ENCODE measurements at regions not wholly inside any gene's neighbourhood (a gene's known extent, or its start where the extent isn't known, plus 50 kb on each side); places are given as distances from the start of the nearest gene placed in this dataset.

GRCh38 chr6:110033101-110033500 is 55.0 kb downstream of the GPR6 start:
- Histone ChIP-seq H3K9me3 (replicated peaks; ENCODE audit: low read length) (no peaks in the 10 kb centered on the region), H3K4me2 (ENCODE audit: low read length) (no peak overlapping the region), H3K27me3 (ENCODE audit: control insufficient read depth, insufficient read depth, low read length) (peaks cover 6% of the 10 kb centered on the region), H3K4me1 (ENCODE audit: control insufficient read depth, insufficient read depth, low read length) (no peaks in the 10 kb centered on the region), H3K36me3 (ENCODE audit: insufficient read depth, low read length) (no peaks in the 10 kb centered on the region), H3K4me3 (ENCODE audit: low read length) (no peak overlapping the region), H3K9ac (ENCODE audit: low read depth, low read length) (no peak overlapping the region)

GRCh38 chr6:110033749-110034666 is 55.9 kb downstream of the GPR6 start:
- no peaks in the 10 kb centered on the region for H3K9me3 ChIP-seq (replicated peaks; ENCODE audit: low read length)

GRCh38 chr6:110034667-110035036 is 56.5 kb downstream of the GPR6 start:
- H3K4me2 ChIP-seq (ENCODE audit: low read length): no peak overlapping the region
- no peak overlapping the region for H3K9ac ChIP-seq (ENCODE audit: low read depth, low read length)
- H3K9me3 ChIP-seq (replicated peaks; ENCODE audit: low read length): no peaks in the 10 kb centered on the region
- H3K4me3 ChIP-seq (ENCODE audit: low read length): no peak overlapping the region
- no peaks in the 10 kb centered on the region for H3K36me3 ChIP-seq (ENCODE audit: insufficient read depth, low read length)
- H3K27me3 ChIP-seq (ENCODE audit: control insufficient read depth, insufficient read depth, low read length): peaks cover 6% of the 10 kb centered on the region
- no peaks in the 10 kb centered on the region for H3K4me1 ChIP-seq (ENCODE audit: control insufficient read depth, insufficient read depth, low read length)

More at GRCh38 chr6:110033749-110034666, 55.9 kb downstream of the GPR6 start:
- Histone ChIP-seq H3K36me3 (ENCODE audit: insufficient read depth, low read length) (no peaks in the 10 kb centered on the region), H3K4me3 (ENCODE audit: low read length) (no peak overlapping the region), H3K27me3 (ENCODE audit: control insufficient read depth, insufficient read depth, low read length) (peaks cover 6% of the 10 kb centered on the region), H3K9ac (ENCODE audit: low read depth, low read length) (no peak overlapping the region), H3K4me2 (ENCODE audit: low read length) (no peak overlapping the region), H3K4me1 (ENCODE audit: control insufficient read depth, insufficient read depth, low read length) (no peaks in the 10 kb centered on the region)

GRCh38 chr6:110035321-110035720 is 57.2 kb downstream of the GPR6 start:
- no peak overlapping the region for H3K9ac ChIP-seq (ENCODE audit: low read depth, low read length)
- H3K27me3 ChIP-seq (ENCODE audit: control insufficient read depth, insufficient read depth, low read length): peaks cover 6% of the 10 kb centered on the region
- H3K36me3 ChIP-seq (ENCODE audit: insufficient read depth, low read length): no peaks in the 10 kb centered on the region
- H3K9me3 ChIP-seq (replicated peaks; ENCODE audit: low read length): no peaks in the 10 kb centered on the region
- H3K4me1 ChIP-seq (ENCODE audit: control insufficient read depth, insufficient read depth, low read length): no peaks in the 10 kb centered on the region
- H3K4me2 ChIP-seq (ENCODE audit: low read length): no peak overlapping the region
- H3K4me3 ChIP-seq (ENCODE audit: low read length): no peak overlapping the region

GRCh38 chr6:110036408-110037302 is 58.5 kb downstream of the GPR6 start:
- no peaks in the 10 kb centered on the region for H3K36me3 ChIP-seq (ENCODE audit: insufficient read depth, low read length)
- no peaks in the 10 kb centered on the region for H3K9me3 ChIP-seq (replicated peaks; ENCODE audit: low read length)
- no peak overlapping the region for H3K9ac ChIP-seq (ENCODE audit: low read depth, low read length)
- no peak overlapping the region for H3K4me3 ChIP-seq (ENCODE audit: low read length)
- H3K4me1 ChIP-seq (ENCODE audit: control insufficient read depth, insufficient read depth, low read length): no peaks in the 10 kb centered on the region
- H3K4me2 ChIP-seq (ENCODE audit: low read length): no peak overlapping the region
- peaks cover 6% of the 10 kb centered on the region for H3K27me3 ChIP-seq (ENCODE audit: control insufficient read depth, insufficient read depth, low read length)

GRCh38 chr6:110037726-110038295 is 59.7 kb downstream of the GPR6 start:
- H3K9me3 ChIP-seq (replicated peaks; ENCODE audit: low read length): no peaks in the 10 kb centered on the region
- peaks cover 6% of the 10 kb centered on the region for H3K27me3 ChIP-seq (ENCODE audit: control insufficient read depth, insufficient read depth, low read length)
- H3K9ac ChIP-seq (ENCODE audit: low read depth, low read length): no peak overlapping the region
- H3K4me2 ChIP-seq (ENCODE audit: low read length): no peak overlapping the region
- no peak overlapping the region for H3K4me3 ChIP-seq (ENCODE audit: low read length)
- no peaks in the 10 kb centered on the region for H3K4me1 ChIP-seq (ENCODE audit: control insufficient read depth, insufficient read depth, low read length)
- H3K36me3 ChIP-seq (ENCODE audit: insufficient read depth, low read length): no peaks in the 10 kb centered on the region

GRCh38 chr6:110039364-110039980 is 61.4 kb downstream of the GPR6 start:
- Histone ChIP-seq H3K9me3 (replicated peaks; ENCODE audit: low read length) (no peaks in the 10 kb centered on the region), H3K27me3 (ENCODE audit: control insufficient read depth, insufficient read depth, low read length) (peaks cover 6% of the 10 kb centered on the region), H3K4me1 (ENCODE audit: control insufficient read depth, insufficient read depth, low read length) (no peaks in the 10 kb centered on the region), H3K4me2 (ENCODE audit: low read length) (peak overlapping the region; percentile 61), H3K4me3 (ENCODE audit: low read length) (peak overlapping the region; percentile 27), H3K9ac (ENCODE audit: low read depth, low read length) (no peak overlapping the region), H3K36me3 (ENCODE audit: insufficient read depth, low read length) (no peaks in the 10 kb centered on the region)

GRCh38 chr6:110039981-110040383 is 61.9 kb downstream of the GPR6 start:
- H3K4me3 ChIP-seq (ENCODE audit: low read length): peak overlapping the region; percentile 27
- H3K36me3 ChIP-seq (ENCODE audit: insufficient read depth, low read length): no peaks in the 10 kb centered on the region
- H3K9ac ChIP-seq (ENCODE audit: low read depth, low read length): no peak overlapping the region
- no peaks in the 10 kb centered on the region for H3K4me1 ChIP-seq (ENCODE audit: control insufficient read depth, insufficient read depth, low read length)
- no peaks in the 10 kb centered on the region for H3K9me3 ChIP-seq (replicated peaks; ENCODE audit: low read length)
- H3K4me2 ChIP-seq (ENCODE audit: low read length): peak overlapping the region; percentile 61
- H3K27me3 ChIP-seq (ENCODE audit: control insufficient read depth, insufficient read depth, low read length): peaks cover 6% of the 10 kb centered on the region

GRCh38 chr6:110040716-110041115 is 62.6 kb downstream of the GPR6 start:
- peaks cover 9% of the 10 kb centered on the region for H3K27me3 ChIP-seq (ENCODE audit: control insufficient read depth, insufficient read depth, low read length)
- no peak overlapping the region for H3K4me3 ChIP-seq (ENCODE audit: low read length)
- no peaks in the 10 kb centered on the region for H3K36me3 ChIP-seq (ENCODE audit: insufficient read depth, low read length)
- no peak overlapping the region for H3K4me2 ChIP-seq (ENCODE audit: low read length)
- H3K9ac ChIP-seq (ENCODE audit: low read depth, low read length): no peak overlapping the region
- H3K4me1 ChIP-seq (ENCODE audit: control insufficient read depth, insufficient read depth, low read length): no peaks in the 10 kb centered on the region
- H3K9me3 ChIP-seq (replicated peaks; ENCODE audit: low read length): no peaks in the 10 kb centered on the region

- no peak overlapping the region for H3K4me2 ChIP-seq (ENCODE audit: low read length)
Measured at GRCh38 chr6:110041126-110041525, 63.0 kb downstream of the GPR6 start.

GRCh38 chr6:110041830-110042229 is 63.7 kb downstream of the GPR6 start:
- Histone ChIP-seq H3K27me3 (ENCODE audit: control insufficient read depth, insufficient read depth, low read length) (peaks cover 3% of the 10 kb centered on the region), H3K9me3 (replicated peaks; ENCODE audit: low read length) (no peaks in the 10 kb centered on the region), H3K4me3 (ENCODE audit: low read length) (no peak overlapping the region), H3K9ac (ENCODE audit: low read depth, low read length) (no peak overlapping the region), H3K4me2 (ENCODE audit: low read length) (no peak overlapping the region), H3K4me1 (ENCODE audit: control insufficient read depth, insufficient read depth, low read length) (no peaks in the 10 kb centered on the region), H3K36me3 (ENCODE audit: insufficient read depth, low read length) (no peaks in the 10 kb centered on the region)

More at GRCh38 chr6:110041126-110041525, 63.0 kb downstream of the GPR6 start:
- Histone ChIP-seq H3K4me1 (ENCODE audit: control insufficient read depth, insufficient read depth, low read length) (no peaks in the 10 kb centered on the region), H3K27me3 (ENCODE audit: control insufficient read depth, insufficient read depth, low read length) (peaks cover 9% of the 10 kb centered on the region), H3K36me3 (ENCODE audit: insufficient read depth, low read length) (no peaks in the 10 kb centered on the region), H3K9me3 (replicated peaks; ENCODE audit: low read length) (no peaks in the 10 kb centered on the region), H3K4me3 (ENCODE audit: low read length) (no peak overlapping the region), H3K9ac (ENCODE audit: low read depth, low read length) (no peak overlapping the region)
